PC-9 (cell line): ENCODE measurements at regions not wholly inside any gene's neighbourhood (a gene's known extent, or its start where the extent isn't known, plus 50 kb on each side); places are given as distances from the start of the nearest gene placed in this dataset.

Experiments
- CTCF ChIP-seq: fragments of 200-600 bp; sonication (generic); conservative IDR thresholded peaks from 2 replicates; pipeline ENCODE4 v1.6.1; 2017; ENCODE audit warnings: mixed run types, antibody characterized with exemption, mild to moderate bottlenecking, moderate library complexity
- EZH2 ChIP-seq: fragments of 200-600 bp; sonication (generic); IDR thresholded peaks from 2 replicates; pipeline ENCODE4 v1.8.0; 2017; ENCODE audit warnings: antibody characterized with exemption, low read depth

- TF ChIP-seq CTCF (no peak), EZH2 (no peak)
Observed at GRCh38 chr6:16825784-16826183, 64.5 kb upstream of the ATXN1 start.
